ENCODE measurements at regions not wholly inside any gene's neighbourhood (a gene's known extent, or its start where the extent isn't known, plus 50 kb on each side); places are given as distances from the start of the nearest gene placed in this dataset.

GRCh38 chr1:181313466-181313865 lies 169.9 kb upstream of the CACNA1E start:
- DNase-seq (ENCODE audit: low read depth) (no peak), FAIRE-seq (no peak)
- H3K4me3 ChIP-seq (ENCODE audit: low read depth, low read length) = no peak overlapping the region
- TF ChIP-seq CTCF (IDR thresholded peaks at IDR 0.05; ENCODE audit: insufficient read depth, low read length, severe bottlenecking) = no peak
- no peaks in the 10 kb centered on the region for H3K36me3 ChIP-seq (ENCODE audit: control insufficient read depth, insufficient read depth, low read length)
- peaks cover 45% of the 10 kb centered on the region for H3K27me3 ChIP-seq (ENCODE audit: control insufficient read depth, insufficient read depth, low read length)

- Histone ChIP-seq H3K36me3 (ENCODE audit: control insufficient read depth, insufficient read depth, low read length) (no peaks in the 10 kb centered on the region), H3K27me3 (ENCODE audit: control insufficient read depth, insufficient read depth, low read length) (peaks cover 50% of the 10 kb centered on the region), H3K4me3 (ENCODE audit: low read depth, low read length) (no peak overlapping the region)
- FAIRE-seq (no peak), DNase-seq (ENCODE audit: low read depth) (no peak)
- no peak for TF ChIP-seq CTCF (IDR thresholded peaks at IDR 0.05; ENCODE audit: insufficient read depth, low read length, severe bottlenecking)
Observed at GRCh38 chr1:181314010-181314409, 169.3 kb upstream of the CACNA1E start.

- DNase-seq (ENCODE audit: low read depth) (no peak), FAIRE-seq (no peak)
- H3K27me3 ChIP-seq (ENCODE audit: control insufficient read depth, insufficient read depth, low read length) = peaks cover 52% of the 10 kb centered on the region
Observed at GRCh38 chr1:181314959-181315358, 168.4 kb upstream of the CACNA1E start.

GRCh38 chr1:181317261-181317930 lies 165.9 kb upstream of the CACNA1E start:
- no peaks in the 10 kb centered on the region for H3K36me3 ChIP-seq (ENCODE audit: control insufficient read depth, insufficient read depth, low read length)
- H3K4me3 ChIP-seq (ENCODE audit: low read depth, low read length) = no peak overlapping the region
- TF ChIP-seq CTCF (IDR thresholded peaks at IDR 0.05; ENCODE audit: insufficient read depth, low read length, severe bottlenecking) = no peak
- no peak for DNase-seq (ENCODE audit: low read depth)
- no peak for FAIRE-seq
- peaks cover 53% of the 10 kb centered on the region for H3K27me3 ChIP-seq (ENCODE audit: control insufficient read depth, insufficient read depth, low read length)

More at GRCh38 chr1:181314959-181315358, 168.4 kb upstream of the CACNA1E start:
- Histone ChIP-seq H3K36me3 (ENCODE audit: control insufficient read depth, insufficient read depth, low read length) (no peaks in the 10 kb centered on the region), H3K4me3 (ENCODE audit: low read depth, low read length) (no peak overlapping the region)
- TF ChIP-seq CTCF (IDR thresholded peaks at IDR 0.05; ENCODE audit: insufficient read depth, low read length, severe bottlenecking) = no peak

- no peak for TF ChIP-seq CTCF (IDR thresholded peaks at IDR 0.05; ENCODE audit: insufficient read depth, low read length, severe bottlenecking)
- no peak for DNase-seq (ENCODE audit: low read depth)
- H3K36me3 ChIP-seq (ENCODE audit: control insufficient read depth, insufficient read depth, low read length) = no peaks in the 10 kb centered on the region
- no peak overlapping the region for H3K4me3 ChIP-seq (ENCODE audit: low read depth, low read length)
- peaks cover 52% of the 10 kb centered on the region for H3K27me3 ChIP-seq (ENCODE audit: control insufficient read depth, insufficient read depth, low read length)
- no peak for FAIRE-seq
Observed at GRCh38 chr1:181318022-181318857, 165.1 kb upstream of the CACNA1E start.

Data from bronchial epithelial cell (primary cell).